Endothelial cell of umbilical vein (primary cell): ENCODE measurements at regions not wholly inside any gene's neighbourhood (a gene's known extent, or its start where the extent isn't known, plus 50 kb on each side); places are given as distances from the start of the nearest gene placed in this dataset.

Source experiments
- BruUV-seq: library from RNA; stranded (reverse); fragments of 400-500 nt; replicated peaks from 2 replicates; lab custom pipeline; 2021; lab: Mats Ljungman, UMichigan
- CTCF ChIA-PET: fragments of 300-600, 350-600 bp; sonication (Branson Sonifier 250); formaldehyde crosslinking; loops from one replicate; lab custom pipeline; 2021; ENCODE audit warnings: antibody characterized with exemption, inconsistent platforms; lab: Charles Lee
- POLR2A ChIA-PET: fragments of 300-600, 350-600 bp; sonication (Branson Sonifier 250); formaldehyde crosslinking; loops from one replicate; lab custom pipeline; 2021; ENCODE audit warnings: antibody characterized with exemption, inconsistent platforms; lab: Charles Lee
- DNase-seq: peaks from one replicate; pipeline ENCODE4 v3.0.0-alpha.2; 2011; ENCODE audit warnings: low read depth, low spot score
- FAIRE-seq: peaks from 2 replicates; lab custom pipeline; 2011; peaks lifted over from hg19 to GRCh38; lab: Jason Lieb, UNC
- H2AFZ ChIP-seq: 2 replicates; pipeline ENCODE4 v1.6.0; 2012; ENCODE audit warnings: low read depth, low read length, control low read depth, inconsistent platforms
- H3K27ac ChIP-seq: 2 replicates; pipeline ENCODE4 v1.5.1; 2011; ENCODE audit warnings: low read depth, mild to moderate bottlenecking, control low read depth, low read length, moderate library complexity; ENCODE audit not compliant: insufficient read depth
- H3K27me3 ChIP-seq, 2 experiments: 2 replicates each; pipeline versions ENCODE4 v1.6.0 to v1.6.1; 2011; ENCODE audit warnings: low read length in 2 of 2, mixed read lengths in 1 of 2; ENCODE audit not compliant: control insufficient read depth in 2 of 2, insufficient read depth in 2 of 2
- H3K36me3 ChIP-seq, 2 experiments: 2 replicates in 1 of 2; 3 replicates in 1 of 2; pipeline ENCODE4 v1.5.1; 2011; ENCODE audit warnings: low read length in 2 of 2, mild to moderate bottlenecking in 1 of 2, moderate library complexity in 1 of 2; ENCODE audit not compliant: control insufficient read depth in 2 of 2, insufficient read depth in 2 of 2; ENCODE audit errors: extremely low read depth in 1 of 2
- H3K4me1 ChIP-seq: 3 replicates; pipeline ENCODE4 v1.5.1; 2011; ENCODE audit warnings: mild to moderate bottlenecking, low read length; ENCODE audit not compliant: control insufficient read depth, insufficient read depth; ENCODE audit errors: extremely low read depth
- H3K4me2 ChIP-seq: 2 replicates; pipeline ENCODE4 v1.6.1; 2011; ENCODE audit warnings: low read length, control low read depth, mixed read lengths; ENCODE audit not compliant: insufficient read depth
- H3K4me3 ChIP-seq, 3 experiments: fragments of 200-600 bp in 1 of 3; sonication (generic), shearing (Covaris generic) in 1 of 3; replicated peaks in 1 of 3; 2 replicates each; pipeline ENCODE4 v1.5.1; 2011 to 2016; ENCODE audit warnings: control low read depth in 3 of 3, low read length in 3 of 3, mild to moderate bottlenecking in 2 of 3, inconsistent platforms in 1 of 3, low read depth in 1 of 3, moderate library complexity in 1 of 3; ENCODE audit not compliant: insufficient read depth in 1 of 3
- H3K79me2 ChIP-seq: 2 replicates; pipeline ENCODE4 v1.6.0; 2012; ENCODE audit warnings: low read length, inconsistent platforms; ENCODE audit not compliant: control insufficient read depth, insufficient read depth
- H3K9ac ChIP-seq: replicated peaks from 2 replicates; pipeline ENCODE3; 2011; ENCODE audit warnings: low read length, control low read depth; ENCODE audit not compliant: insufficient read depth; ENCODE audit errors: extremely low read depth
- H3K9me1 ChIP-seq: replicated peaks from 3 replicates; pipeline ENCODE4 v1.6.0; 2011; ENCODE audit warnings: mild to moderate bottlenecking, low read length; ENCODE audit not compliant: control insufficient read depth, insufficient read depth; ENCODE audit errors: extremely low read depth
- H3K9me3 ChIP-seq: replicated peaks from 2 replicates; pipeline ENCODE4 v1.5.1; 2012; ENCODE audit warnings: low read length, inconsistent platforms; ENCODE audit not compliant: control insufficient read depth, insufficient read depth
- H4K20me1 ChIP-seq: replicated peaks from 2 replicates; pipeline ENCODE3; 2011; ENCODE audit warnings: mild to moderate bottlenecking, low read length; ENCODE audit not compliant: control insufficient read depth, insufficient read depth; ENCODE audit errors: extremely low read depth
- CTCF ChIP-seq, 2 donors: IDR thresholded peaks; 1 replicate in 1 of 2; 2 replicates in 1 of 2; pipeline ENCODE4 v1.5.1; 2011; ENCODE audit warnings: low read length in 2 of 2, mild to moderate bottlenecking in 2 of 2, moderate library complexity in 2 of 2, control low read depth in 1 of 2, inconsistent platforms in 1 of 2, low read depth in 1 of 2; ENCODE audit not compliant: insufficient read depth in 1 of 2; ENCODE audit errors: extremely low read depth in 1 of 2
- EZH2 ChIP-seq: IDR thresholded peaks from 2 replicates; pipeline ENCODE4 v1.6.1; 2012; ENCODE audit warnings: borderline replicate concordance, low read depth, mild to moderate bottlenecking, moderate library complexity, low read length, inconsistent platforms; ENCODE audit not compliant: severe bottlenecking
- FOS ChIP-seq: IDR thresholded peaks from 2 replicates; pipeline ENCODE4 v1.6.1; 2011; ENCODE audit warnings: mild to moderate bottlenecking, low read length, moderate library complexity, borderline replicate concordance; ENCODE audit not compliant: insufficient read depth
- GATA2 ChIP-seq: IDR thresholded peaks from 2 replicates; pipeline ENCODE4 v1.7.0; 2011; ENCODE audit warnings: low read depth, mild to moderate bottlenecking, moderate library complexity, mixed read lengths, low read length; ENCODE audit not compliant: insufficient read length, insufficient read depth
- JUN ChIP-seq: IDR thresholded peaks from 2 replicates; pipeline ENCODE4 v1.6.1; 2011; ENCODE audit warnings: borderline replicate concordance, low read depth; ENCODE audit not compliant: insufficient read length, insufficient read depth
- MYC ChIP-seq: IDR thresholded peaks from one replicate; pipeline ENCODE4 v1.6.1; 2011; ENCODE audit warnings: mild to moderate bottlenecking, low read depth, low read length
- POLR2A ChIP-seq: IDR thresholded peaks from 2 replicates; pipeline ENCODE4 v1.6.1; 2012; ENCODE audit warnings: low read depth, mild to moderate bottlenecking, control low read depth, low read length
- POLR2AphosphoS5 ChIP-seq: IDR thresholded peaks from 2 replicates; pipeline ENCODE4 v1.6.1; 2012; ENCODE audit warnings: low read depth, mild to moderate bottlenecking, control low read depth, low read length, moderate library complexity; ENCODE audit not compliant: insufficient read depth
- dilution Hi-C: fragments of 300-500 bp; cut with MboI; formaldehyde crosslinking; loops from one replicate; pipeline ENCODE4 v1.15.0; 2019; ENCODE audit warnings: low sequenced_read_pairs; ENCODE audit not compliant: extremely low pct_ligation_motif_present
- intact Hi-C: fragments of 100-400 bp; cut with micrococcal nuclease; formaldehyde crosslinking; loops from one replicate; pipeline ENCODE4 v1.10.0; 2022
- TF ChIP-seq, protein P1 (sequence below): IDR thresholded peaks from 2 replicates; pipeline ENCODE4 v1.6.1; 2011; ENCODE audit not compliant: insufficient read depth, insufficient read length

GRCh38 chr15:88341653-88342052, 85.1 kb upstream of the NTRK3 start:
- BruUV-seq, result no TSS peak
- H3K79me2 ChIP-seq, result no peaks in the 10 kb centered on the region
- no peak overlapping the region for H3K4me2 ChIP-seq
- CTCF ChIA-PET, result no interaction called here
- no peak overlapping the region for H2AFZ ChIP-seq
- H3K27ac ChIP-seq, result no peak overlapping the region
- no peaks in the 10 kb centered on the region for H3K9me1 ChIP-seq
- intact Hi-C loops, result no loop called here
- dilution Hi-C loops, result no loop called here
- no peaks in the 10 kb centered on the region for H3K9me3 ChIP-seq
- FAIRE-seq (no peak), DNase-seq (no peak)
- TF ChIP-seq MYC (no peak), FOS (no peak), POLR2A (no peak), JUN (no peak), GATA2 (no peak), EZH2 (no peak), POLR2AphosphoS5 (no peak), CTCF (IDR thresholded peaks at IDR 0.05; ENCODE audit: extremely low read depth in 1 of 2, insufficient read depth in 1 of 2, low read depth in 1 of 2, low read length in 2 of 2) (no peak)
- TF ChIP-seq, protein P1, sequence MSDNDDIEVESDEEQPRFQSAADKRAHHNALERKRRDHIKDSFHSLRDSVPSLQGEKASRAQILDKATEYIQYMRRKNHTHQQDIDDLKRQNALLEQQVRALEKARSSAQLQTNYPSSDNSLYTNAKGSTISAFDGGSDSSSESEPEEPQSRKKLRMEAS, result no peak
- no peaks in the 10 kb centered on the region for H3K27me3 ChIP-seq
- H3K4me3 ChIP-seq, result no peak overlapping the region
- H3K4me1 ChIP-seq, result no peaks in the 10 kb centered on the region
- H4K20me1 ChIP-seq, result no peaks in the 10 kb centered on the region
- no peak overlapping the region for H3K9ac ChIP-seq
- H3K36me3 ChIP-seq, result no peaks in the 10 kb centered on the region
- POLR2A ChIA-PET, result no interaction called here
